Neural cell (in vitro differentiated cells): ENCODE measurements at regions not wholly inside any gene's neighbourhood (a gene's known extent, or its start where the extent isn't known, plus 50 kb on each side); places are given as distances from the start of the nearest gene placed in this dataset.

ENCODE experiments used
- H2AFZ ChIP-seq: fragments of 200-600, 300-800 bp; sonication (generic), shearing (Covaris generic); 2 replicates; pipeline ENCODE4 v1.6.0; 2014; ENCODE audit warnings: low read depth, mild to moderate bottlenecking, antibody characterized with exemption, low read length, moderate library complexity
- H3F3A ChIP-seq: fragments of 200-600 bp; shearing (Covaris generic); 2 replicates; pipeline ENCODE4 v1.6.1; 2016; ENCODE audit warnings: mild to moderate bottlenecking, moderate library complexity, mixed read lengths, antibody characterized with exemption, low read length; ENCODE audit not compliant: insufficient read depth, poor library complexity, severe bottlenecking
- H3K27ac ChIP-seq: fragments of 200-600, 300-800 bp; sonication (generic), shearing (Covaris generic); 2 replicates; pipeline ENCODE4 v1.5.1; 2014; ENCODE audit warnings: mild to moderate bottlenecking, low read length, moderate library complexity
- H3K27me3 ChIP-seq: fragments of 300-800, 200-600 bp; sonication (generic), shearing (Covaris generic); 2 replicates; pipeline ENCODE4 v1.6.0; 2014; ENCODE audit warnings: mild to moderate bottlenecking, low read depth, low read length, moderate library complexity; ENCODE audit not compliant: insufficient read depth
- H3K36me3 ChIP-seq: fragments of 300-800, 200-600 bp; sonication (generic), shearing (Covaris generic); 2 replicates; pipeline ENCODE4 v1.5.1; 2014; ENCODE audit warnings: mild to moderate bottlenecking, antibody characterized with exemption, low read length, moderate library complexity; ENCODE audit not compliant: insufficient read depth
- H3K4me2 ChIP-seq: fragments of 300-800, 200-600 bp; sonication (generic), shearing (Covaris generic); 2 replicates; pipeline ENCODE4 v1.6.0; 2014; ENCODE audit warnings: mild to moderate bottlenecking, low read length
- H3K4me3 ChIP-seq: fragments of 300-800, 200-600 bp; sonication (generic), shearing (Covaris generic); 2 replicates; pipeline ENCODE4 v1.5.1; 2014; ENCODE audit warnings: mild to moderate bottlenecking, low read length, moderate library complexity
- H3K79me2 ChIP-seq: fragments of 200-600 bp; shearing (Covaris generic); replicated peaks from 2 replicates; pipeline ENCODE4 v1.6.0; 2014; ENCODE audit warnings: mild to moderate bottlenecking, low read length, moderate library complexity; ENCODE audit not compliant: insufficient read depth
- H3K9ac ChIP-seq: fragments of 300-800, 200-600 bp; sonication (generic), shearing (Covaris generic); 2 replicates; pipeline ENCODE4 v1.6.1; 2016; ENCODE audit warnings: mild to moderate bottlenecking, low read length, mixed read lengths
- H3K9me2 ChIP-seq: fragments of 200-600 bp; shearing (Covaris generic); 2 replicates; pipeline ENCODE4 v1.6.1; 2016; ENCODE audit warnings: mild to moderate bottlenecking, low read length, mixed read lengths; ENCODE audit not compliant: insufficient read depth
- H3K9me3 ChIP-seq: fragments of 200-600, 300-800 bp; sonication (generic), shearing (Covaris generic); 2 replicates; pipeline ENCODE4 v1.6.1; 2016; ENCODE audit warnings: mild to moderate bottlenecking, mixed run types, low read length, moderate library complexity, mixed read lengths
- H4K20me1 ChIP-seq: fragments of 200-600 bp; shearing (Covaris generic); 2 replicates; pipeline ENCODE4 v1.6.1; 2016; ENCODE audit warnings: mild to moderate bottlenecking, mixed run types; ENCODE audit not compliant: insufficient read depth
- EP300 ChIP-seq: fragments of 450-650 bp; conservative IDR thresholded peaks from 2 replicates; pipeline ENCODE4 v1.6.1; 2014; ENCODE audit warnings: antibody characterized with exemption, mild to moderate bottlenecking, moderate library complexity; ENCODE audit not compliant: poor library complexity, severe bottlenecking
- EZH2 ChIP-seq: fragments of 200-600, 300-800 bp; shearing (Covaris generic), sonication (generic); IDR thresholded peaks from 2 replicates; pipeline ENCODE4 v1.6.1; 2014; ENCODE audit warnings: antibody characterized with exemption, low read length, borderline replicate concordance, mild to moderate bottlenecking; ENCODE audit not compliant: insufficient read depth, poor library complexity, severe bottlenecking
- MXI1 ChIP-seq: fragments of 450-650 bp; conservative IDR thresholded peaks from 2 replicates; pipeline ENCODE4 v1.6.1; 2014; ENCODE audit warnings: antibody characterized with exemption, mild to moderate bottlenecking; ENCODE audit not compliant: poor library complexity, severe bottlenecking
- POLR2AphosphoS5 ChIP-seq: IDR thresholded peaks from 2 replicates; pipeline ENCODE4 v1.6.1; 2012
- RAD21 ChIP-seq: fragments of 450-650 bp; conservative IDR thresholded peaks from 2 replicates; pipeline ENCODE4 v1.6.1; 2014; ENCODE audit warnings: antibody characterized with exemption, mild to moderate bottlenecking, moderate library complexity
- SMC3 ChIP-seq: fragments of 450-650 bp; conservative IDR thresholded peaks from 2 replicates; pipeline ENCODE4 v1.6.1; 2014; ENCODE audit warnings: antibody characterized with exemption, mild to moderate bottlenecking, moderate library complexity; ENCODE audit not compliant: poor library complexity
- TAF1 ChIP-seq: IDR thresholded peaks from 2 replicates; pipeline ENCODE4 v1.6.1; 2012; ENCODE audit warnings: low read depth
- TF ChIP-seq, protein P1 (sequence below): IDR thresholded peaks from 2 replicates; pipeline ENCODE4 v1.6.1; 2012; ENCODE audit warnings: borderline replicate concordance
- TF ChIP-seq, protein P2 (sequence below): fragments of 450-650 bp; IDR thresholded peaks from 2 replicates; pipeline ENCODE4 v1.5.1; 2014; ENCODE audit warnings: antibody characterized with exemption, mild to moderate bottlenecking, moderate library complexity; ENCODE audit not compliant: poor library complexity, severe bottlenecking

DNA sequence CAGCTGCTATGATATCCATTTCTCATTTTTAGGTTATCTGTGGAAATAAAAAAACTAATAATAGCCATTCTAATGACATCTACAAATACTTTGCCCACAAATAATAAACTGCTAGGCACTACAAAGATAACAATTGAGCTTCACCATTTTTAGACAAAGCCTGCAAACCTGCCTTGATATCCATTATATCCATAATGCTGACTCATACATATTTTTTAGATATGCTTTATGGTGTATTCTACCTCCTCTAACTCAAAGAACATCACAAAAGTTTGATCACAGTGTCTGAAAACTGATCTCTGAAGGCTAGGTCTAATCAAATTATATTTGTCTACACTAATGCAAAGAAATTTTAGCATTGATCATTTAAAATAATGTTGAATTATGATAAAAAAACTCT lies 138.4 kb downstream of the HNMT start:
- no peaks in the 10 kb centered on the region for H3K36me3 ChIP-seq
- no peaks in the 10 kb centered on the region for H3K79me2 ChIP-seq
- H3K9me2 ChIP-seq: no peaks in the 10 kb centered on the region
- no peaks in the 10 kb centered on the region for H3K27me3 ChIP-seq
- TF ChIP-seq SMC3: no peak
- TF ChIP-seq POLR2AphosphoS5: no peak
- H3K4me3 ChIP-seq: no peak overlapping the region
- H3K4me2 ChIP-seq: no peak overlapping the region
- no peak overlapping the region for H3K9ac ChIP-seq
- H3F3A ChIP-seq: no peaks in the 10 kb centered on the region
- H4K20me1 ChIP-seq: no peaks in the 10 kb centered on the region
- no peaks in the 10 kb centered on the region for H3K9me3 ChIP-seq
- H3K27ac ChIP-seq: no peak overlapping the region
- H2AFZ ChIP-seq: no peak overlapping the region

DNA sequence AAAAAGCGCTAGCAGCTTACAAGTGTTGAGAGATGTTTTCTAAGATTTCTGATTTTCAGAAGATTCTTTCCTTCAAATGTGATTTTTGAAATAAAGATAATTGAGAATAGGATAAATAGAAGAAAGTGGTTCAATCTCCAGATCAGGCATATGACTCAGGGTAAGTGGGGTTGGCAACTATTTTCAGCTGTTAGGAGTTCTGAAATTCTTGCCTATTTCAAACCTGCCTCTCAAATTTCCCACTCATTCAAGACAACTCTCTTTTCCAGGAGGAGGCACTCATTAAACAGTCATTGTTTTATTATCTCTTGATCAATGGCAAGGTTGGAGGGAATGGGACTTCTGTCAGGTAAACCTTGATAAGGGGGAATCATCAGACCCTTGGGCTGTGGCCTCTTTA lies 138.9 kb downstream of the HNMT start:
- TF ChIP-seq POLR2AphosphoS5: no peak
- TF ChIP-seq RAD21: no peak
- TF ChIP-seq, protein P1, sequence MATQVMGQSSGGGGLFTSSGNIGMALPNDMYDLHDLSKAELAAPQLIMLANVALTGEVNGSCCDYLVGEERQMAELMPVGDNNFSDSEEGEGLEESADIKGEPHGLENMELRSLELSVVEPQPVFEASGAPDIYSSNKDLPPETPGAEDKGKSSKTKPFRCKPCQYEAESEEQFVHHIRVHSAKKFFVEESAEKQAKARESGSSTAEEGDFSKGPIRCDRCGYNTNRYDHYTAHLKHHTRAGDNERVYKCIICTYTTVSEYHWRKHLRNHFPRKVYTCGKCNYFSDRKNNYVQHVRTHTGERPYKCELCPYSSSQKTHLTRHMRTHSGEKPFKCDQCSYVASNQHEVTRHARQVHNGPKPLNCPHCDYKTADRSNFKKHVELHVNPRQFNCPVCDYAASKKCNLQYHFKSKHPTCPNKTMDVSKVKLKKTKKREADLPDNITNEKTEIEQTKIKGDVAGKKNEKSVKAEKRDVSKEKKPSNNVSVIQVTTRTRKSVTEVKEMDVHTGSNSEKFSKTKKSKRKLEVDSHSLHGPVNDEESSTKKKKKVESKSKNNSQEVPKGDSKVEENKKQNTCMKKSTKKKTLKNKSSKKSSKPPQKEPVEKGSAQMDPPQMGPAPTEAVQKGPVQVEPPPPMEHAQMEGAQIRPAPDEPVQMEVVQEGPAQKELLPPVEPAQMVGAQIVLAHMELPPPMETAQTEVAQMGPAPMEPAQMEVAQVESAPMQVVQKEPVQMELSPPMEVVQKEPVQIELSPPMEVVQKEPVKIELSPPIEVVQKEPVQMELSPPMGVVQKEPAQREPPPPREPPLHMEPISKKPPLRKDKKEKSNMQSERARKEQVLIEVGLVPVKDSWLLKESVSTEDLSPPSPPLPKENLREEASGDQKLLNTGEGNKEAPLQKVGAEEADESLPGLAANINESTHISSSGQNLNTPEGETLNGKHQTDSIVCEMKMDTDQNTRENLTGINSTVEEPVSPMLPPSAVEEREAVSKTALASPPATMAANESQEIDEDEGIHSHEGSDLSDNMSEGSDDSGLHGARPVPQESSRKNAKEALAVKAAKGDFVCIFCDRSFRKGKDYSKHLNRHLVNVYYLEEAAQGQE: no peak
- TF ChIP-seq TAF1: no peak
- no peak for TF ChIP-seq MXI1
- TF ChIP-seq EP300: no peak
- no peak for TF ChIP-seq SMC3
- TF ChIP-seq, protein P2, sequence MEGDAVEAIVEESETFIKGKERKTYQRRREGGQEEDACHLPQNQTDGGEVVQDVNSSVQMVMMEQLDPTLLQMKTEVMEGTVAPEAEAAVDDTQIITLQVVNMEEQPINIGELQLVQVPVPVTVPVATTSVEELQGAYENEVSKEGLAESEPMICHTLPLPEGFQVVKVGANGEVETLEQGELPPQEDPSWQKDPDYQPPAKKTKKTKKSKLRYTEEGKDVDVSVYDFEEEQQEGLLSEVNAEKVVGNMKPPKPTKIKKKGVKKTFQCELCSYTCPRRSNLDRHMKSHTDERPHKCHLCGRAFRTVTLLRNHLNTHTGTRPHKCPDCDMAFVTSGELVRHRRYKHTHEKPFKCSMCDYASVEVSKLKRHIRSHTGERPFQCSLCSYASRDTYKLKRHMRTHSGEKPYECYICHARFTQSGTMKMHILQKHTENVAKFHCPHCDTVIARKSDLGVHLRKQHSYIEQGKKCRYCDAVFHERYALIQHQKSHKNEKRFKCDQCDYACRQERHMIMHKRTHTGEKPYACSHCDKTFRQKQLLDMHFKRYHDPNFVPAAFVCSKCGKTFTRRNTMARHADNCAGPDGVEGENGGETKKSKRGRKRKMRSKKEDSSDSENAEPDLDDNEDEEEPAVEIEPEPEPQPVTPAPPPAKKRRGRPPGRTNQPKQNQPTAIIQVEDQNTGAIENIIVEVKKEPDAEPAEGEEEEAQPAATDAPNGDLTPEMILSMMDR: no peak
- TF ChIP-seq EZH2: no peak
- Histone ChIP-seq H3K79me2 (no peaks in the 10 kb centered on the region), H2AFZ (no peak overlapping the region), H3K36me3 (no peaks in the 10 kb centered on the region), H3K4me3 (no peak overlapping the region), H3K27ac (no peak overlapping the region), H4K20me1 (no peaks in the 10 kb centered on the region), H3F3A (no peaks in the 10 kb centered on the region), H3K9ac (no peak overlapping the region), H3K4me2 (no peak overlapping the region), H3K27me3 (no peaks in the 10 kb centered on the region), H3K9me2 (no peaks in the 10 kb centered on the region), H3K9me3 (no peaks in the 10 kb centered on the region)

DNA sequence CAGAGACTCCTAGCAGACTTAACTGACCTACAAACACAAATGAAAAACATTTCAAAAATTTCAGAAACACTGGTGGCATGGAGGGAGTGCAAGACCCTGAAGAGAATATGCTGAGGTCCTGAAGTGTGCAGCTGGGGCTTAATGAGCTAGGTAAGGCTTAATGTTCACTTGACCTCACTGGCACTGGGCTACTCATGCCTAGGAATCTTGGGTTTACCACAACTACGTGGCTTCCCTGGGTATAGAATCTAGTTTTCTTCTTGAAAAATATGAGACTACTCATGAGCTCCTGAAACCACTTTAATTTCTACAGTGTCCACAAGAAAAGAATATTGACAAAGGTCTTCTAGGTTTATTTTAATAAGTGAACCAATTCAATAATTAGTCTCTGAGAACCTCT lies 139.8 kb downstream of the HNMT start:
- Histone ChIP-seq H3K9me2 (no peaks in the 10 kb centered on the region), H3K4me3 (no peak overlapping the region), H3K79me2 (no peaks in the 10 kb centered on the region), H3K4me2 (no peak overlapping the region), H3F3A (no peaks in the 10 kb centered on the region), H4K20me1 (no peaks in the 10 kb centered on the region), H3K9ac (no peak overlapping the region), H2AFZ (no peak overlapping the region), H3K27ac (no peak overlapping the region), H3K36me3 (no peaks in the 10 kb centered on the region), H3K9me3 (no peaks in the 10 kb centered on the region), H3K27me3 (no peaks in the 10 kb centered on the region)
- TF ChIP-seq, protein P1: no peak
- no peak for TF ChIP-seq TAF1
- TF ChIP-seq EZH2: no peak
- no peak for TF ChIP-seq POLR2AphosphoS5
- no peak for TF ChIP-seq RAD21
- no peak for TF ChIP-seq SMC3
- TF ChIP-seq EP300: no peak
- TF ChIP-seq, protein P2: no peak
- TF ChIP-seq MXI1: no peak
